ENCODE measurements at regions not wholly inside any gene's neighbourhood (a gene's known extent, or its start where the extent isn't known, plus 50 kb on each side); places are given as distances from the start of the nearest gene placed in this dataset.
A peak's percentile ranks its signal among the peaks of the same experiment; 100 is the strongest.

DNA sequence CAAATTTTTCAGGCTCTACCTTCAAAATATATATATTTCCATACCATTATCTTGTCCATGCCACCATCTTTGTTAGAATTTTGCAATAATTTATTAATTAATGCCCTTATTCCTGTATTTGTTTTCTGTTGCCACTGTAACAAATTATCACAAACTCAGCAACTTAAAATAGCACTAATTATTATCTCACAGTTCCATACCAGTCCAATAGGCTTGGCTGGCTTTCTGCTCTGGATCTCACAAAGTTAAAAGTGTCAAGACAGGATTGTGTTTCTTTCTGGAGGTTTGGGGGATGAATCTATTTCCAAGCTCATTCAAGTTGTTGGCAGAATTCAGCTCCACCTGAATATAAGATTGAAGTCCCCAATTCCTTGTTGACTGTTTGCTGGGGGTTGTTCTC, 58.6 kb upstream of the SLC38A4 start:
- DNase-seq (ENCODE audit: low read depth, low spot score): no peak
- ChIA-PET CTCF (no interaction called here), POLR2A (no interaction called here)
- TF ChIP-seq CTCF (IDR thresholded peaks at IDR 0.05; ENCODE audit: insufficient read depth, low read length, missing control alignments): no peak
- H3K4me3 ChIP-seq (ENCODE audit: low read depth, low read length): no peak overlapping the region

- ChIA-PET POLR2A (interaction anchor here (0.7 to 1.5 kb wide), 2 partner anchors 22 to 762 kb away, joined by 3 read pairs; no protein-coding TSS in a partner anchor), CTCF (interaction anchor here (1.1 to 3.4 kb wide), 6 partner anchors 11 to 210 kb away, joined by 3 to 15 read pairs (median 5); no protein-coding TSS in a partner anchor)
- peak; percentile 88 for DNase-seq (ENCODE audit: low read depth, low spot score)
- TF ChIP-seq CTCF (IDR thresholded peaks at IDR 0.05; ENCODE audit: insufficient read depth, low read length, missing control alignments): no peak
- no peak overlapping the region for H3K4me3 ChIP-seq (ENCODE audit: low read depth, low read length)
Observed at GRCh38 chr12:46886541-46887041, 60.8 kb upstream of the SLC38A4 start.

- DNase-seq (ENCODE audit: low read depth, low spot score): peak; percentile 51
- H3K4me3 ChIP-seq (ENCODE audit: low read depth, low read length): no peak overlapping the region
- CTCF ChIA-PET: interaction anchor here (1.0 to 3.4 kb wide), 6 partner anchors 47 to 760 kb away, joined by 3 to 15 read pairs (median 4); no protein-coding TSS in a partner anchor
- POLR2A ChIA-PET: interaction anchor here (1.5 kb wide), 1 partner anchor 20 kb away, joined by 3 read pairs; no protein-coding TSS in a partner anchor
- TF ChIP-seq CTCF (IDR thresholded peaks at IDR 0.05; ENCODE audit: insufficient read depth, low read length, missing control alignments): no peak
Observed at GRCh38 chr12:46887870-46888269, 62.1 kb upstream of the SLC38A4 start.

GRCh38 chr12:46888568-46888967, 62.8 kb upstream of the SLC38A4 start:
- ChIA-PET CTCF (interaction anchor here (1.0 to 3.4 kb wide), 3 partner anchors 46 to 761 kb away, joined by 3 to 15 read pairs (median 4); no protein-coding TSS in a partner anchor), POLR2A (no interaction called here)
- no peak for DNase-seq (ENCODE audit: low read depth, low spot score)
- TF ChIP-seq CTCF (IDR thresholded peaks at IDR 0.05; ENCODE audit: insufficient read depth, low read length, missing control alignments): no peak
- H3K4me3 ChIP-seq (ENCODE audit: low read depth, low read length): no peak overlapping the region

DNA sequence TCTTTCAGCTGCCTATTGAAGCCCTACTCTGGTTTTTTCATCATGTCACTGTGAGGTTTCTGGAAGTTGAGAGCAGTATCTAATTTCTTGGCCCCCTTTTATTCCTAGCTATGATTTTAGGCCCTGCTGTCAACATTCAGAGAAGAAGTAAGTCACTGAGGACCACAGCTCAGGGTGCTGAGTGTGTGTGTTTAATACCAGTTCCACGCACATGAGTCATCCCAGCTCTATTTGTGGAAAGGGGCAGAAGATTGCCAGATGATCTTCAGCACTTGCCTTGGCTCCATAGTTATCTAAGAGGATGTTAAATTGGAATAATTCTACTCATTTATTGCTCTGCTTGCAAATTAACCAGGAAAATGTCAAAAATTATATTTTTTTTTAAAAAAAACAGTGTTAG, 65.5 kb upstream of the SLC38A4 start:
- no peak overlapping the region for H3K4me3 ChIP-seq (ENCODE audit: low read depth, low read length)
- ChIA-PET POLR2A (no interaction called here), CTCF (interaction anchor here (1.2 kb wide), 1 partner anchor 820 kb away, joined by 3 read pairs; no protein-coding TSS in a partner anchor)
- no peak for DNase-seq (ENCODE audit: low read depth, low spot score)
- TF ChIP-seq CTCF (IDR thresholded peaks at IDR 0.05; ENCODE audit: insufficient read depth, low read length, missing control alignments): no peak

DNA sequence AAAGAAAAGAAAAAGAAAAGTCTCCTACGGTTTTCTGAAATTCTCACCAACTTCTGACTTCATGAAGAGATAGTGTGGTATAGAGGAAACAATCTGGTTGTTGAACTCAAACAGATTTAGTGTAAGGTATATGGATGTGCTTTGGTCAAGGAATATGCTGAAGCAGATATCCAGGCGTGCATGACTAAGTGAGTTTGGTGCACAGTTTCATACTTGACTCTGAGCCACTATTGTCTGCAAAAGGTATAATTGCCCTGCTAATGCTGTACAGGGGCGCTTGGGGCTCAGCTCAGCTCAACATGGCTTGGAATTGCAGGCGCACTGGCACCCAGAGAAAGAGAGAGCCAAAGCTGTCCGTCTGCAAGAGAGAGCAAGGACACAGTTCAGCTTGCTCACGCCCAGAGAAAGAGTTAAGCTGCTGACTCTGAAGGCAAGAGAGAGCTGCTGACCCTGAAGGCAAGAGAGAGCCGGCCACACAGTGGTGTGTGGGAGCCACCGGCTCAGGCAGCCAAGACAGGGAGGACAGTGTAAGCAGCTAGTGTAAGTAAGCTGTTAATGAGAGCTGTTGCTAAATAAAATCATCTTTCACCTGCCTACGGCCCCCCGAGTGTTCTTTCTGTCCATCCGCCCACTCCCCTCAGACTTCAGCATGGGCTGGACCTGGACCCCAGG, 66.4 kb upstream of the SLC38A4 start:
- ChIA-PET POLR2A (no interaction called here), CTCF (interaction anchor here (1.2 kb wide), 1 partner anchor 821 kb away, joined by 3 read pairs; no protein-coding TSS in a partner anchor)
- TF ChIP-seq CTCF (IDR thresholded peaks at IDR 0.05; ENCODE audit: insufficient read depth, low read length, missing control alignments): no peak

More for the DNA sequence above, 66.4 kb upstream of the SLC38A4 start:
- no peak overlapping the region for H3K4me3 ChIP-seq (ENCODE audit: low read depth, low read length)
- no peak for DNase-seq (ENCODE audit: low read depth, low spot score)

Data from AG04449 (cell line).